Natural killer cell treated with Interleukin-12 subunit alpha and Interleukin-12 subunit beta and Interleukin-15 and Interleukin-18, amount 100 ng/mL, for 72 hours (primary cell): ENCODE measurements at regions not wholly inside any gene's neighbourhood (a gene's known extent, or its start where the extent isn't known, plus 50 kb on each side); places are given as distances from the start of the nearest gene placed in this dataset.

Experiments
- ATAC-seq, 2 donors: fragments of 150-1000 bp; cut with Tn5 transposase in 1 of 2; sonication (Bioruptor Pico), chemical (Tn5 transposase) in 1 of 2; 2 replicates each; pipeline ENCODE4 v1.10.0; 2021
- DNase-seq: peaks from one replicate; pipeline ENCODE4 v3.0.0; 2022; ENCODE audit warnings: low spot score
- H3K27ac Mint-ChIP-seq, 2 donors: 1 replicate in 1 of 2; 2 replicates in 1 of 2; pipeline ENCODE4 v1.8.0; 2022; ENCODE audit warnings: mixed read lengths in 2 of 2, mild to moderate bottlenecking in 1 of 2, moderate library complexity in 1 of 2
- H3K27me3 Mint-ChIP-seq, 2 donors: 1 replicate in 1 of 2; 2 replicates in 1 of 2; pipeline ENCODE4 v1.8.0; 2022; ENCODE audit warnings: mixed read lengths in 2 of 2
- H3K36me3 Mint-ChIP-seq: one replicate; pipeline ENCODE4 v1.8.0; 2022; ENCODE audit warnings: mixed read lengths
- H3K4me1 Mint-ChIP-seq, 2 donors: 1 replicate in 1 of 2; 2 replicates in 1 of 2; pipeline ENCODE4 v1.8.0; 2022; ENCODE audit warnings: low read depth in 2 of 2, mixed read lengths in 2 of 2, mild to moderate bottlenecking in 1 of 2
- H3K4me3 Mint-ChIP-seq: one replicate; pipeline ENCODE4 v1.8.0; 2022; ENCODE audit warnings: mixed read lengths
- H3K9me3 Mint-ChIP-seq: 2 replicates; pipeline ENCODE4 v1.8.0; 2022; ENCODE audit warnings: mixed read lengths

- no peak for DNase-seq
- H3K4me1 Mint-ChIP-seq = no peaks in the 10 kb centered on the region
- peaks cover 20 to 36% of the 10 kb centered on the region in 2 donors for H3K27me3 Mint-ChIP-seq
- H3K27ac Mint-ChIP-seq = no peak overlapping the region
- H3K36me3 Mint-ChIP-seq = no peaks in the 10 kb centered on the region
- no peak overlapping the region for H3K4me3 Mint-ChIP-seq
- H3K9me3 Mint-ChIP-seq = no peaks in the 10 kb centered on the region
- no peak for ATAC-seq
These were observed 65.9 kb upstream of the NTRK3 start for GRCh38 chr15:88322461-88322860.

GRCh38 chr15:88321271-88321670, 64.7 kb upstream of the NTRK3 start:
- Mint-ChIP-seq H3K9me3 (no peaks in the 10 kb centered on the region), H3K27me3 (peaks cover 24 to 47% of the 10 kb centered on the region in 2 donors), H3K4me1 (no peaks in the 10 kb centered on the region), H3K36me3 (no peaks in the 10 kb centered on the region), H3K27ac (no peak overlapping the region), H3K4me3 (no peak overlapping the region)
- no peak for ATAC-seq
- DNase-seq = no peak

DNA sequence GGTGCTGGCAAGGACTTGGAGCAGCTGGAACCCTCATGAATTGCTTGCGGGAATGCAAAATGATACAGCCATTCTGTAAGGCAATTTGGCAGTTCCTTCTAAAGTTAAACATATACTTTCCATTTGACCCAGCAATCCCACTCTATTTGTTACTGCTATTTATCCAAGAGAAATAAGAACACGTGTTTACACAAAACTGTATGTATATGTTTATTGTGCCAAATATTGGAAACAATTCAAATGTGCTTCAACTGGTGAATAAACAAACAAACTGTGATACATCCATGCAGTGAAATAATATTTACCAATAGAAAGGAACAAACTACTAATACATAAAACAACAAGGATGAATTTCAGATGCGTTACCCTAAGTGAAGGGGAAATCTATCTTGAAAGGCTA, 60.0 kb upstream of the NTRK3 start:
- DNase-seq (no peak), ATAC-seq (no peak)
- Mint-ChIP-seq H3K27ac (no peak overlapping the region), H3K36me3 (no peaks in the 10 kb centered on the region), H3K4me1 (no peaks in the 10 kb centered on the region), H3K9me3 (no peaks in the 10 kb centered on the region), H3K27me3 (peaks cover 24 to 55% of the 10 kb centered on the region in 2 donors), H3K4me3 (no peak overlapping the region)

DNA sequence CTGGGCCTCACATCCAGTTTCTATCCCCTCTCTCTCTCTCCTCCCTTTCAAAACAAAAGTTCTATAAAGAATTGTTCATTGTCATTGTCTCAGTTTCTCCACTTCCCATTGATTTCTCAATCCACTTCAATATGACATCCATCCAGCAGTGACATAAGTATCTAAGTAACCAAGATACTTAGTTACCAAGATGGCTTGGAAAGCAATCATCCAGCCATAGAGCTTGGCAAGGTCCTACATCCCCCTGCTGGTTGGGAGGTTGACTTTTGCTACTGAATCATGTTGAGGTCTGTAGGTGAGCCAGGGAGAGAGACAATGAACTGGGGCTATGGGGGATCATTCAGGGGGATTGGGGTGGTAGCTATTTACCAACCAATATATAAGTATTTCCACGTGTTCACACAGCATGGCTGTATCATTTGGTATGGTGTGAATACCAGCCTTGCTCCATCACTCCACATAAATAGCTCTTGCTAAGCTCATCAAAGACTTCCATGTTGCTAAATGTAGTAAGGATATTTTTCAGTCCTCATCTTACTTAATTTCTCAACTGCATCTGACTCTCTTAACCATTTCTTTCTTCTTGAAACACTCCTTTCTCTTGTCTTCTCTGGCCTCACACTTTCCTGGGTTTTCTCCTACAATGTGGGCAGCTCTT, 58.8 kb upstream of the NTRK3 start:
- no peak overlapping the region for H3K4me3 Mint-ChIP-seq
- ATAC-seq = no peak
- H3K4me1 Mint-ChIP-seq = no peaks in the 10 kb centered on the region
- H3K36me3 Mint-ChIP-seq = no peaks in the 10 kb centered on the region
- no peak overlapping the region for H3K27ac Mint-ChIP-seq
- DNase-seq = no peak
- H3K27me3 Mint-ChIP-seq = peaks cover 18 to 43% of the 10 kb centered on the region in 2 donors
- no peaks in the 10 kb centered on the region for H3K9me3 Mint-ChIP-seq

DNA sequence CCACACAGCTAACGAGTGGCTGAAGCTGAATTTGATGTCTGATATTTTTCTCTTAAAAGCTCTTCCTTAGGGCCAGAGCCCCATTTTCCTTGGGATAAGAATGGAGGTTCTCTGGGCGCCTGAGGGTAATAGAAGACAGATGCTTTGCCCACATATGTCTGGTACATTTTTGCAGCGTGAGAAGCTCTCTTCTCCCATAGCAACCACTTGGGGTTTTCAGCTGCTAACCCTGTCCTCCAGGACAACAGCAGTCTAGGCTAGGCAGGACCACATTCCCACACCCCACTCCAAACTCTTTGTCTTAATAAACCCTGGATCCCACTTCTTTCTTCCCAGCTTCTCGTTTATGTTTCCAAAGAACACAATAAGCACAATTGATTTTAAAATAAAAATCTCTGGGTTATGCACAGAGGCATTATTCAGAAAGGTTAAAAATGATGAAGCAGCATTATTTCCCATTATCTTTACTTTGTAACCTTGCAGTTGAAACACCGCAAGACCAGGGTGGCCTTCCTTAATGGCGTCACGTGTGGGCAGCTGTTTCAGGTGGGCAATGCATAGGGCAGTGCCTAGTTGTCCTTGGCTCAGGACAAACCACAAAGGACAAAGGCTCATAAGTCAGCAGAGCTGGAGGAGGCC, 56.5 kb upstream of the NTRK3 start:
- H3K4me1 Mint-ChIP-seq = no peaks in the 10 kb centered on the region
- ATAC-seq = no peak
- DNase-seq = no peak
- H3K9me3 Mint-ChIP-seq = no peaks in the 10 kb centered on the region
- H3K27me3 Mint-ChIP-seq = peaks cover 21 to 42% of the 10 kb centered on the region in 2 donors
- no peak overlapping the region for H3K27ac Mint-ChIP-seq
- no peaks in the 10 kb centered on the region for H3K36me3 Mint-ChIP-seq
- H3K4me3 Mint-ChIP-seq = no peak overlapping the region

DNA sequence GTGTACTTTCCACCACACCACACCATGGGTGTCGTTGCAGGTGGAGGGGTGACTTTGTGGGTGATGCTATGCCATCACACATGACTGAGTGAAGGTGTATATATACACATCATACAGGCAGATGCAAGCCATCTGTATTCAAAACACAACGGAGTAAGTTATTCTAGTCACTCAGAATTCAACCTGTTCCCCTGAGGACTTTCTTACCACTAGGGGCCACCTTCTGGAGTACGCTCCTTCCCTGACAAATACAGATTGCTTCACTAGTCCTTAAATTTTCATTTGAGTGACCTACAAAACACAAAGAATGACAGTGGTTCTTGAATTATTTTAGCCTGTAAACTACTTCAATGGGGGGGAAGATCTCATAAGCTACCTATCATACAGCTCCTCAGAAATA, 52.8 kb upstream of the NTRK3 start:
- Mint-ChIP-seq H3K36me3 (no peaks in the 10 kb centered on the region), H3K4me1 (no peaks in the 10 kb centered on the region), H3K27ac (no peak overlapping the region), H3K27me3 (peaks cover 16 to 20% of the 10 kb centered on the region in 2 donors), H3K4me3 (no peak overlapping the region), H3K9me3 (no peaks in the 10 kb centered on the region)
- DNase-seq = no peak
- ATAC-seq = no peak

DNA sequence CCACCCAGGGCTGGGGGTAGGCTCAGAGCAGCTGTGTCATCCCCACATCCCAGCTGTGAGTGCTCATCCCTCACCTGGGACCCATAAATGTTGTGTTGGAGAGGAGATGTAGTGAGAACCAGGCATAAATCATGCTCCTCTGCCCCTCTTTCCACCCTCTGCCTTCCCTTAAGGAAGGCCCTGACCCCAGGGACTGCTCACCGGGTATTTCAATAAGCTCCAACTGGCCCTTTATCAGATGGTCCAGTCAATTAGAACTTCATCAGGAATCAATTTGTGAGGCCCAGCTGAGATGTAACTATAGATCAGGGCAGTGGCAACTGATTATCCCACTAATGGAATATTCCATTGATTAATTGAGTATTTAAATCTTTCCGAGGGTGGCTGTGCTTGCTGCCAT, 50.8 kb upstream of the NTRK3 start:
- Mint-ChIP-seq H3K36me3 (no peaks in the 10 kb centered on the region), H3K4me3 (no peak overlapping the region), H3K27me3 (peaks cover 16 to 20% of the 10 kb centered on the region in 2 donors), H3K9me3 (no peaks in the 10 kb centered on the region), H3K27ac (no peak overlapping the region), H3K4me1 (no peaks in the 10 kb centered on the region)
- ATAC-seq (no peak), DNase-seq (no peak)
